DND-41 (cell line): ENCODE measurements at regions not wholly inside any gene's neighbourhood (a gene's known extent, or its start where the extent isn't known, plus 50 kb on each side); places are given as distances from the start of the nearest gene placed in this dataset.

Experiments used
- ATAC-seq: fragments of 200-7000 bp; cut with Tn5 transposase; 3 replicates; pipeline ENCODE4 v1.9.1; 2021; ENCODE audit warnings: low read depth; ENCODE audit not compliant: insufficient read depth
- DNase-seq: peaks from one replicate; pipeline ENCODE4 v3.0.0-alpha.2; 2020
- H2AFZ ChIP-seq: 2 replicates; pipeline ENCODE4 v1.6.0; 2012; ENCODE audit warnings: low read depth, low read length
- H3K27ac ChIP-seq: 2 replicates; pipeline ENCODE4 v1.5.1; 2012; ENCODE audit warnings: low read length, inconsistent platforms
- H3K27me3 ChIP-seq: fragments of 200-600 bp; sonication (generic); 2 replicates; pipeline ENCODE4 v1.6.0; 2012; ENCODE audit warnings: low read length, mild to moderate bottlenecking, inconsistent platforms; ENCODE audit not compliant: insufficient read depth, poor library complexity
- H3K36me3 ChIP-seq: 2 replicates; pipeline ENCODE4 v1.5.1; 2012; ENCODE audit warnings: low read length, inconsistent platforms; ENCODE audit not compliant: insufficient read depth
- H3K4me1 ChIP-seq: 2 replicates; pipeline ENCODE4 v1.5.1; 2012; ENCODE audit warnings: mild to moderate bottlenecking, low read length; ENCODE audit not compliant: insufficient read depth
- H3K4me2 ChIP-seq: 2 replicates; pipeline ENCODE4 v1.6.0; 2012; ENCODE audit warnings: mild to moderate bottlenecking, moderate library complexity, low read length, inconsistent platforms; ENCODE audit not compliant: insufficient read depth
- H3K4me3 ChIP-seq, 2 experiments: fragments of 200-600 bp in 1 of 2; shearing (Covaris generic) in 1 of 2; 2 replicates each; pipeline ENCODE4 v1.5.1; 2012 to 2016; ENCODE audit warnings: inconsistent platforms in 2 of 2, low read length in 2 of 2, mild to moderate bottlenecking in 2 of 2, low read depth in 1 of 2, moderate library complexity in 1 of 2
- H3K79me2 ChIP-seq: 2 replicates; pipeline ENCODE4 v1.6.0; 2012; ENCODE audit warnings: low read length, inconsistent platforms; ENCODE audit not compliant: insufficient read depth
- H3K9ac ChIP-seq: 2 replicates; pipeline ENCODE4 v1.6.0; 2012; ENCODE audit warnings: low read depth, mild to moderate bottlenecking, inconsistent platforms, low read length, moderate library complexity
- H3K9me3 ChIP-seq: 2 replicates; pipeline ENCODE4 v1.5.1; 2012; ENCODE audit warnings: low read length, moderate library complexity, mild to moderate bottlenecking, inconsistent platforms; ENCODE audit not compliant: insufficient read depth, severe bottlenecking
- H4K20me1 ChIP-seq: 2 replicates; pipeline ENCODE4 v1.6.0; 2012; ENCODE audit warnings: low read length; ENCODE audit not compliant: insufficient read depth
- CTCF ChIP-seq: IDR thresholded peaks from 2 replicates; pipeline ENCODE4 v1.5.1; 2012; ENCODE audit warnings: borderline replicate concordance, low read length, moderate library complexity, mild to moderate bottlenecking; ENCODE audit not compliant: poor library complexity, severe bottlenecking; ENCODE audit errors: extremely low read depth
- EZH2 ChIP-seq: IDR thresholded peaks from 3 replicates; pipeline ENCODE4 v1.6.1; 2012; ENCODE audit warnings: borderline replicate concordance, low read depth, mild to moderate bottlenecking, moderate library complexity, low read length, inconsistent platforms; ENCODE audit not compliant: severe bottlenecking

- no peak for TF ChIP-seq CTCF
- TF ChIP-seq EZH2, result no peak
- DNase-seq, result no peak
Observed at GRCh38 chr4:30536231-30536630, 183.9 kb upstream of the PCDH7 start.

GRCh38 chr4:30537456-30537855, 182.7 kb upstream of the PCDH7 start:
- Histone ChIP-seq H3K27ac (no peak overlapping the region), H4K20me1 (no peaks in the 10 kb centered on the region), H3K27me3 (no peaks in the 10 kb centered on the region), H3K4me2 (no peak overlapping the region), H3K4me3 (no peak overlapping the region), H3K36me3 (no peaks in the 10 kb centered on the region), H3K79me2 (no peaks in the 10 kb centered on the region), H3K9me3 (no peaks in the 10 kb centered on the region), H3K9ac (no peak overlapping the region), H3K4me1 (no peaks in the 10 kb centered on the region), H2AFZ (no peak overlapping the region)
- no peak for TF ChIP-seq CTCF
- no peak for TF ChIP-seq EZH2
- no peak for DNase-seq
- ATAC-seq, result no peak

More at GRCh38 chr4:30536231-30536630, 183.9 kb upstream of the PCDH7 start:
- Histone ChIP-seq H3K79me2 (no peaks in the 10 kb centered on the region), H3K27ac (no peak overlapping the region), H4K20me1 (no peaks in the 10 kb centered on the region), H3K27me3 (no peaks in the 10 kb centered on the region), H3K4me2 (no peak overlapping the region), H3K9ac (no peak overlapping the region), H3K9me3 (no peaks in the 10 kb centered on the region), H2AFZ (no peak overlapping the region), H3K4me1 (no peaks in the 10 kb centered on the region), H3K36me3 (no peaks in the 10 kb centered on the region), H3K4me3 (no peak overlapping the region)
- ATAC-seq, result no peak

- ATAC-seq (no peak), DNase-seq (no peak)
- no peaks in the 10 kb centered on the region for H3K27me3 ChIP-seq
- no peaks in the 10 kb centered on the region for H4K20me1 ChIP-seq
- no peak for TF ChIP-seq EZH2
- TF ChIP-seq CTCF, result no peak
- H3K4me2 ChIP-seq, result no peak overlapping the region
- H3K4me3 ChIP-seq, result no peak overlapping the region
- H3K9ac ChIP-seq, result no peak overlapping the region
- H3K27ac ChIP-seq, result no peak overlapping the region
- H3K4me1 ChIP-seq, result no peaks in the 10 kb centered on the region
- no peaks in the 10 kb centered on the region for H3K79me2 ChIP-seq
- H2AFZ ChIP-seq, result no peak overlapping the region
- H3K9me3 ChIP-seq, result no peaks in the 10 kb centered on the region
- no peaks in the 10 kb centered on the region for H3K36me3 ChIP-seq
Observed at GRCh38 chr4:30538794-30539193, 181.4 kb upstream of the PCDH7 start.

- no peaks in the 10 kb centered on the region for H3K79me2 ChIP-seq
- no peaks in the 10 kb centered on the region for H4K20me1 ChIP-seq
- H3K9ac ChIP-seq, result no peak overlapping the region
- no peaks in the 10 kb centered on the region for H3K36me3 ChIP-seq
- TF ChIP-seq CTCF, result no peak
- TF ChIP-seq EZH2, result no peak
- no peak overlapping the region for H3K4me2 ChIP-seq
- H2AFZ ChIP-seq, result no peak overlapping the region
- no peaks in the 10 kb centered on the region for H3K27me3 ChIP-seq
- no peak overlapping the region for H3K4me3 ChIP-seq
- H3K9me3 ChIP-seq, result no peaks in the 10 kb centered on the region
- ATAC-seq (no peak), DNase-seq (no peak)
- no peaks in the 10 kb centered on the region for H3K4me1 ChIP-seq
- no peak overlapping the region for H3K27ac ChIP-seq
Observed at GRCh38 chr4:30543057-30543456, 177.1 kb upstream of the PCDH7 start.
